ENCODE measurements at regions not wholly inside any gene's neighbourhood (a gene's known extent, or its start where the extent isn't known, plus 50 kb on each side); places are given as distances from the start of the nearest gene placed in this dataset.

DNA sequence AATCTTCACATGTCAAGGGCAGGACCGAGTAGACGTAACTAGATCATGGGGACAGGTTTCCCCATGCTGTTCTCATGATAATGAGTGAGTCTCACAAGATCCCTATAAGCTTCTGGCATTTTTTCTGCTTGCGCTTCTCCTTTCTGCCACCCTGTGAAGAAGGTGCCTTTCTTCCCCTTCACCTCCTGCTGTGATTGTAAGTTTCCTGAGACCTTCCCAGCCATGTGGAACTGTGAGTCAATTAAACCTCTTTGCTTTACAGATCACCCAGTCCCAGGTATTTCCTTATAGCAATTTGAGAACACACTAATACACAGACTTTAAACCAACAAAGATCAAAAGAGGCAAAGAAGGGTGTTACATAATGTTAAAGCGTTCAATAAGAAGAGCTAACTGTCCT, 156.6 kb upstream of the UBE2E2 start:
- Histone ChIP-seq H3K27ac (ENCODE audit: extremely low read depth, low read depth, low read length) (no peak overlapping the region), H3K9me3 (ENCODE audit: control insufficient read depth, insufficient read depth, low read depth, low read length) (no peaks in the 10 kb centered on the region), H3K4me3 (ENCODE audit: low read depth, low read length) (no peak overlapping the region), H3K4me1 (ENCODE audit: control insufficient read depth, insufficient read depth, low read length) (no peaks in the 10 kb centered on the region), H3K36me3 (ENCODE audit: control insufficient read depth in 2 of 2, insufficient read depth in 1 of 2, low read length in 2 of 2) (no peaks in the 10 kb centered on the region)
- ChIA-PET POLR2A (no interaction called here), CTCF (no interaction called here)
- TF ChIP-seq ZNF792 (tag by site-specific recombination; IDR thresholded peaks at IDR 0.05) = no peak
- TF ChIP-seq ZNF302 (tag by site-specific recombination; IDR thresholded peaks at IDR 0.05; ENCODE audit: low read depth) = no peak
- TF ChIP-seq ZNF311 (tag by site-specific recombination; IDR thresholded peaks at IDR 0.05; ENCODE audit: borderline replicate concordance) = no peak
- no peak for TF ChIP-seq ZBTB26 (tag by site-specific recombination; optimal IDR thresholded peaks at IDR 0.05)

- H3K36me3 ChIP-seq (ENCODE audit: control insufficient read depth in 2 of 2, insufficient read depth in 1 of 2, low read length in 2 of 2) = no peaks in the 10 kb centered on the region
- CTCF ChIA-PET = interaction anchor here (0.7 kb wide), 1 partner anchor 383 kb away, joined by 3 read pairs; no protein-coding TSS in a partner anchor
- no peaks in the 10 kb centered on the region for H3K9me3 ChIP-seq (ENCODE audit: control insufficient read depth, insufficient read depth, low read depth, low read length)
- H3K4me3 ChIP-seq (ENCODE audit: low read depth, low read length) = no peak overlapping the region
- POLR2A ChIA-PET = no interaction called here
- TF ChIP-seq ZNF239 (tag by site-specific recombination; IDR thresholded peaks at IDR 0.05) (no peak), TRIM28 (IDR thresholded peaks at IDR 0.05; ENCODE audit: borderline replicate concordance, low read length) (no peak), ZNF626 (tag by site-specific recombination; IDR thresholded peaks at IDR 0.05) (no peak), ZSCAN23 (tag by site-specific recombination; IDR thresholded peaks at IDR 0.05) (no peak), ZNF76 (tag by site-specific recombination; IDR thresholded peaks at IDR 0.05; ENCODE audit: borderline replicate concordance, low read depth) (no peak), ZNF138 (tag by site-specific recombination; IDR thresholded peaks at IDR 0.05; ENCODE audit: borderline replicate concordance) (no peak), ZNF473 (tag by site-specific recombination; IDR thresholded peaks at IDR 0.05) (no peak), WT1 (tag by site-specific recombination; IDR thresholded peaks at IDR 0.05) (no peak), KLF16 (tag by site-specific recombination; IDR thresholded peaks at IDR 0.05) (no peak), SCRT1 (tag by site-specific recombination; IDR thresholded peaks at IDR 0.05; ENCODE audit: borderline replicate concordance) (no peak), ZNF677 (tag by site-specific recombination; IDR thresholded peaks at IDR 0.05) (no peak), SP3 (tag by site-specific recombination; IDR thresholded peaks at IDR 0.05) (no peak), PRDM6 (tag by site-specific recombination; IDR thresholded peaks at IDR 0.05) (no peak), OVOL3 (tag by site-specific recombination; IDR thresholded peaks at IDR 0.05) (no peak), ZNF664 (tag by site-specific recombination; IDR thresholded peaks at IDR 0.05) (no peak), ZNF843 (tag by site-specific recombination; IDR thresholded peaks at IDR 0.05) (no peak), ZFP37 (tag by site-specific recombination; IDR thresholded peaks at IDR 0.05) (no peak), ZNF362 (tag by site-specific recombination; IDR thresholded peaks at IDR 0.05) (no peak), ZNF837 (tag by site-specific recombination; IDR thresholded peaks at IDR 0.05) (no peak)
- no peaks in the 10 kb centered on the region for H3K4me1 ChIP-seq (ENCODE audit: control insufficient read depth, insufficient read depth, low read length)
- H3K27ac ChIP-seq (ENCODE audit: extremely low read depth, low read depth, low read length) = no peak overlapping the region
Observed at GRCh38 chr3:23051240-23052140, 151.6 kb upstream of the UBE2E2 start.

All from HEK293 (cell line).